Keratinocyte (primary cell): ENCODE measurements at regions not wholly inside any gene's neighbourhood (a gene's known extent, or its start where the extent isn't known, plus 50 kb on each side); places are given as distances from the start of the nearest gene placed in this dataset.

ENCODE experiments used
- DNase-seq: peaks from one replicate; pipeline ENCODE4 v3.0.0-alpha.2; 2011; ENCODE audit warnings: low read depth, missing footprints, low spot score
- FAIRE-seq: peaks from 2 replicates; lab custom pipeline; 2011; peaks lifted over from hg19 to GRCh38; lab: Jason Lieb, UNC
- H2AFZ ChIP-seq: 2 replicates; pipeline ENCODE4 v1.6.0; 2012; ENCODE audit warnings: low read length, control low read depth, inconsistent platforms; ENCODE audit not compliant: control insufficient read depth
- H3K27ac ChIP-seq: 2 replicates; pipeline ENCODE4 v1.5.1; 2011; ENCODE audit warnings: low read length; ENCODE audit not compliant: control insufficient read depth, insufficient read depth
- H3K27me3 ChIP-seq: 3 replicates; pipeline ENCODE4 v1.6.0; 2011; ENCODE audit warnings: low read length; ENCODE audit not compliant: control insufficient read depth, insufficient read depth; ENCODE audit errors: extremely low read depth
- H3K36me3 ChIP-seq, 2 experiments: 2 replicates in 1 of 2; 3 replicates in 1 of 2; pipeline ENCODE4 v1.5.1; 2011; ENCODE audit warnings: low read length in 2 of 2, mild to moderate bottlenecking in 1 of 2; ENCODE audit not compliant: control insufficient read depth in 2 of 2, insufficient read depth in 2 of 2; ENCODE audit errors: extremely low read depth in 1 of 2
- H3K4me1 ChIP-seq: 3 replicates; pipeline ENCODE4 v1.5.1; 2011; ENCODE audit warnings: low read length; ENCODE audit not compliant: control insufficient read depth, insufficient read depth; ENCODE audit errors: extremely low read depth
- H3K4me2 ChIP-seq: 3 replicates; pipeline ENCODE4 v1.6.0; 2011; ENCODE audit warnings: low read depth, low read length; ENCODE audit not compliant: control insufficient read depth, insufficient read depth; ENCODE audit errors: extremely low read depth
- H3K4me3 ChIP-seq, 3 experiments: fragments of 200-600 bp in 1 of 3; sonication (generic) in 1 of 3; 2 replicates in 2 of 3; 3 replicates in 1 of 3; pipeline ENCODE4 v1.5.1; 2011 to 2016; ENCODE audit warnings: low read length in 3 of 3, mild to moderate bottlenecking in 3 of 3, control low read depth in 2 of 3, inconsistent platforms in 1 of 3, low read depth in 1 of 3, mixed read lengths in 1 of 3, mixed run types in 1 of 3, moderate library complexity in 1 of 3; ENCODE audit not compliant: control insufficient read depth in 2 of 3, insufficient read depth in 2 of 3; ENCODE audit errors: extremely low read depth in 1 of 3
- H3K79me2 ChIP-seq: 2 replicates; pipeline ENCODE4 v1.6.0; 2012; ENCODE audit warnings: low read length; ENCODE audit not compliant: control insufficient read depth, insufficient read depth
- H3K9ac ChIP-seq: 3 replicates; pipeline ENCODE4 v1.6.0; 2011; ENCODE audit warnings: low read length; ENCODE audit not compliant: control insufficient read depth, insufficient read depth; ENCODE audit errors: extremely low read depth
- H3K9me1 ChIP-seq: 3 replicates; pipeline ENCODE4 v1.6.0; 2011; ENCODE audit warnings: low read length; ENCODE audit not compliant: control insufficient read depth, insufficient read depth; ENCODE audit errors: extremely low read depth
- H3K9me3 ChIP-seq: 2 replicates; pipeline ENCODE4 v1.5.1; 2012; ENCODE audit warnings: low read depth, low read length; ENCODE audit not compliant: control insufficient read depth
- H4K20me1 ChIP-seq: 3 replicates; pipeline ENCODE4 v1.6.0; 2011; ENCODE audit warnings: low read length; ENCODE audit not compliant: control insufficient read depth, insufficient read depth; ENCODE audit errors: extremely low read depth
- CTCF ChIP-seq, 3 experiments: IDR thresholded peaks in 1 of 3; conservative IDR thresholded peaks in 1 of 3; optimal IDR thresholded peaks in 1 of 3; 2 replicates in 2 of 3; 3 replicates in 1 of 3; pipeline versions ENCODE3 to v1.5.1; 2011; ENCODE audit warnings: low read length in 3 of 3, mild to moderate bottlenecking in 3 of 3, moderate library complexity in 2 of 3, control low read depth in 1 of 3, inconsistent platforms in 1 of 3; ENCODE audit not compliant: insufficient read depth in 2 of 3; ENCODE audit errors: extremely low read depth in 1 of 3
- EZH2 ChIP-seq: IDR thresholded peaks from one replicate; pipeline ENCODE4 v1.6.1; 2012; ENCODE audit warnings: inconsistent platforms, mild to moderate bottlenecking, low read length, moderate library complexity
- dilution Hi-C: fragments of 300-500 bp; cut with MboI; formaldehyde crosslinking; loops from one replicate; pipeline ENCODE4 v1.7.0; 2020; ENCODE audit warnings: low sequenced_read_pairs; ENCODE audit not compliant: extremely low pct_ligation_motif_present

GRCh38 chr5:3429962-3430361, 165.7 kb upstream of the IRX1 start:
- Histone ChIP-seq H3K4me3 (no peak overlapping the region), H3K36me3 (no peaks in the 10 kb centered on the region), H4K20me1 (no peaks in the 10 kb centered on the region), H2AFZ (no peak overlapping the region), H3K27ac (no peak overlapping the region), H3K4me2 (no peak overlapping the region), H3K9ac (no peak overlapping the region), H3K9me1 (no peaks in the 10 kb centered on the region), H3K4me1 (no peaks in the 10 kb centered on the region), H3K27me3 (no peaks in the 10 kb centered on the region), H3K9me3 (no peaks in the 10 kb centered on the region), H3K79me2 (no peaks in the 10 kb centered on the region)
- TF ChIP-seq EZH2 (no peak), CTCF (optimal IDR thresholded peaks at IDR 0.05 in 1 of 3, IDR thresholded peaks at IDR 0.05 in 1 of 3, conservative IDR thresholded peaks at IDR 0.05 in 1 of 3; ENCODE audit: extremely low read depth in 1 of 3, insufficient read depth in 2 of 3, low read length in 3 of 3) (no peak)
- no peak for DNase-seq
- dilution Hi-C loops, result no loop called here
- no peak for FAIRE-seq

- no peak overlapping the region for H3K4me3 ChIP-seq
- H3K9me3 ChIP-seq, result no peaks in the 10 kb centered on the region
- no peak overlapping the region for H3K27ac ChIP-seq
- no peak overlapping the region for H2AFZ ChIP-seq
- TF ChIP-seq CTCF (optimal IDR thresholded peaks at IDR 0.05 in 1 of 3, IDR thresholded peaks at IDR 0.05 in 1 of 3, conservative IDR thresholded peaks at IDR 0.05 in 1 of 3; ENCODE audit: extremely low read depth in 1 of 3, insufficient read depth in 2 of 3, low read length in 3 of 3) (no peak), EZH2 (no peak)
- dilution Hi-C loops, result no loop called here
- H3K27me3 ChIP-seq, result no peaks in the 10 kb centered on the region
- H3K9ac ChIP-seq, result no peak overlapping the region
- H4K20me1 ChIP-seq, result no peaks in the 10 kb centered on the region
- no peaks in the 10 kb centered on the region for H3K4me1 ChIP-seq
- no peaks in the 10 kb centered on the region for H3K9me1 ChIP-seq
- H3K4me2 ChIP-seq, result no peak overlapping the region
- DNase-seq (no peak), FAIRE-seq (no peak)
- H3K79me2 ChIP-seq, result no peaks in the 10 kb centered on the region
- H3K36me3 ChIP-seq, result no peaks in the 10 kb centered on the region
Observed at GRCh38 chr5:3428334-3428733, 167.3 kb upstream of the IRX1 start.
